22Rv1 (cell line): ENCODE measurements at regions not wholly inside any gene's neighbourhood (a gene's known extent, or its start where the extent isn't known, plus 50 kb on each side); places are given as distances from the start of the nearest gene placed in this dataset.

Experiments used
- CTCF ChIP-seq: fragments of 450-650 bp; IDR thresholded peaks from 2 replicates; pipeline ENCODE4 v1.5.1; 2017; ENCODE audit warnings: mild to moderate bottlenecking
- ZFX ChIP-seq: fragments of 450-650 bp; IDR thresholded peaks from 2 replicates; pipeline ENCODE4 v1.6.1; 2017; ENCODE audit warnings: antibody characterized with exemption, borderline replicate concordance

- TF ChIP-seq CTCF (no peak), ZFX (no peak)
Observed at GRCh38 chr9:18423791-18424531, 50.0 kb upstream of the ADAMTSL1 start.
